COLO829 (cell line): ENCODE measurements at regions not wholly inside any gene's neighbourhood (a gene's known extent, or its start where the extent isn't known, plus 50 kb on each side); places are given as distances from the start of the nearest gene placed in this dataset.
A peak's percentile ranks its signal among the peaks of the same experiment; 100 is the strongest.

ENCODE experiments used
- DNase-seq: peaks from one replicate; pipeline ENCODE4 v3.0.0; 2012; ENCODE audit warnings: low spot score

DNA sequence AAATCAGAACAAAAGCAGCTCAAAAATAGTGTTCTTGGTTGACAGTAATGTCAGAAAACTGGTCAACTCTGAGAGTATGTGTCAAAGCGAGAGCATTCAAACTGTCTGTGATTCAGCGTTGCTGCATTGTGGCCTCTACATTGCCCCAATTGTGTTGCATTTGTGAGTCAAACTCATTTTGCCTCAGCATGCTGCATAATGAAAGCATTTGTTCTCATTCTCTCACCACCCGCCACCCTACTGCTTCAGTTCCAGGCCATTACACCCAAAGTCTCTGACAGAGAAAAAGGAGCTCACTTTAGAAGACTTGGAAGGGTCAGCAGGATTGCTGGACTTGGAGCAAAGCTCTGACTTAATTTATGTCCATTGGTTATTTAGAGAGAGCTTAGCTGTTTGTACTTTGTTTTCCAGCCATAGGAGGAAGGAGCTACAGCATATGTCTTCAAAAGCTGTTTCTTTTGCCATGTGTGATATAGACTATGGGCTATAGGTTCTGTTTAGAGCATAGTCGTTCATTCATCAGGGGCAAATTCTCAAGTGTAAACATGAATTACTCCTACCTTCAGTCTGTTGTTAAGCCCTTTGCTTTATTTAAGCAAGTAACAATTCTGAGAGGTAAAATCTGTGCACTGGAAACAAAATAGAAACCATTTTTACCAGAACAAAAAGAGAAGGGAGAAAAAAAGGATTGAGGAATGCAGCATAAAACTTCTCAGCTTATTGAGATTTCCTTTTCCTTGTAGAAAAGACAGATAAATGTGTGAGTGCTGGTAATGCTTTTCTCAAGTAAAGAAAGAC is 153.4 kb upstream of the ANK2 start:
- DNase-seq = peak; percentile 42

DNA sequence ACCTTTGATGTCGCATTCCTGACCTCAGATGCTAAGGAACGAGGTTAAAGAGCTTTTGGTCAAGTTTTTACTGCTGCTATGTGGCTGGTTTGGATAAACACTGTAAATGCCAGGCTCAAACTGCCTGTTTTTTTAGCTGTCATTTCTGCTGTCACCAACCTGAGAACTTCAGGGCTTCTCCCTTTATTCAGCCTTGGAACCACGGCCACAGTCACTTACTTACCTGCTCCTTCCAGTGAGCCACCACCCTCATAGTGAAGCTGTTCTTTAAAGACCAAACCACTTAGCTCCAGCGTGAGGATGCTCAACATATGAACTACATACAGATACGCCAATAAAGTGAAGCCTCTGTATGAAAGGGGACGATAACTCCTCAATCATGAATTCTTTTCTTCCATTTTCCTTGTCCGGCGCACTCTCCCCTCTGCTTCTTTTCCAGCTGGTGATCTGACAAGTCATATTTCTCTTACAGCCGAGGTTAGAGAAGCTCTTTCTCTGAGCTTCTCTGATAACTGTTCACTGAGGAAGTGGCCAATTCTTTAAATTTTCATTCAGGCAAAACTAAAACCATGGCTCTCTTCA is 152.8 kb upstream of the ANK2 start:
- DNase-seq = no peak

DNA sequence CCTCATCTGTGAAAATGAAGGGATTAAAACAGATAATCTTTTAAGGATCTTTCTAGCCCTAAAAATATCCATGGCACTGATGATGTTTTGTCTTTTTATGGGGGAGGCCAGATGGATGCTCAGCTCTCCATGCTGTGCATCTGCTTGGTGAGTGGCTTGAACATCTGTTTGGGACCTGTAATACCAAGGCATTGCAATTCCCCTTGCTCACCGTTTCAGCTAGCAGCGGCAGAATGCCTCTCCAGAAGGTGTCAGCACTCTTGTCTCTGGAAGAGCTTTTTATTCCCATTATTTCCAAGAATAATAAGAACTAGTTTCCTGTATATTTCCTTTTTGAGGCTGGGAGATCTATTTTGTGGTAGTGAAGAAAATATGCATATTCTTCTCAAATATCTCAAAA is 151.9 kb upstream of the ANK2 start:
- no peak for DNase-seq

- no peak for DNase-seq
Observed at GRCh38 chr4:112898357-112899141, 150.9 kb upstream of the ANK2 start.

DNA sequence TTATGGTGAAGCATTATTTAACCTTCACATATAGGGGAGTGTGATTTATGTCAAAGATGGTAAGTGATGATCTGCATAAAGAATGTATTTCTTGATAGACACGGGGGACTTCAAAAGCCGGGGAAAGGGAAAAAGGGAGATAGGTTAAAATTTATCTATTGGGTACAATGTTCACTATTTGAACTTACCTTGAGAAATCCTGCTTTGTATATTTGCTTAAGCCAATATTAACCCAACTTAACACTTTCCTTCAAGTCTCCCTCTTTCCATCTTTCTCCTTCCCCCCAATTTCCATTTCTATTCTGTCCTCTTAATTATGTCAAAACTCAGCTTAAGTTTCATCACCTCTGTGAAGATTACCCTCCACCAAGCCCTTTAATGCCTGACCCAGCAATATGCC is 149.0 kb upstream of the ANK2 start:
- no peak for DNase-seq

DNA sequence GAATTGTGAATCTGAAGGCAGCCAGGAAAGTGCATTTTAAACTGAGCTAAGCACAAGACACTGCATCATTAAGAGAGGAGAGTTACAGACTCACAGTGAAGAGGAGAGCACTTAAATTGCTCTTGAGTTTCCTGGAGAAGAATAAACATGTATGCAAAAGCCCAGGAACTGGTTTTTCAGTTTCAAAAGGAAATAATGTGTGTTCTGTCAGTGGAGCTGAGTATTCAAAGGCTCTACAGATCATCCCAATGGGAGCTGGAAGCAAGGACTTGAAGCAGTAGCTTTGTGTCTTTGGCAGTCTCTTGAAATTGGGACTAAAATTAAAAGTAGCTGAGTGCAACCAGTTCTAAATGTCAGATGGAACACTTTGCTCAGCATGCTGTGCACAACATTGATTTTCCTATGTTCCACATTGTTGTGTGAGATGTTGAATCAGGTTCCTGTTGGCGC is 147.5 kb upstream of the ANK2 start:
- no peak for DNase-seq

- DNase-seq = no peak
Observed at GRCh38 chr4:112905728-112906127, 143.7 kb upstream of the ANK2 start.

GRCh38 chr4:112908511-112908910 is 140.9 kb upstream of the ANK2 start:
- no peak for DNase-seq

DNA sequence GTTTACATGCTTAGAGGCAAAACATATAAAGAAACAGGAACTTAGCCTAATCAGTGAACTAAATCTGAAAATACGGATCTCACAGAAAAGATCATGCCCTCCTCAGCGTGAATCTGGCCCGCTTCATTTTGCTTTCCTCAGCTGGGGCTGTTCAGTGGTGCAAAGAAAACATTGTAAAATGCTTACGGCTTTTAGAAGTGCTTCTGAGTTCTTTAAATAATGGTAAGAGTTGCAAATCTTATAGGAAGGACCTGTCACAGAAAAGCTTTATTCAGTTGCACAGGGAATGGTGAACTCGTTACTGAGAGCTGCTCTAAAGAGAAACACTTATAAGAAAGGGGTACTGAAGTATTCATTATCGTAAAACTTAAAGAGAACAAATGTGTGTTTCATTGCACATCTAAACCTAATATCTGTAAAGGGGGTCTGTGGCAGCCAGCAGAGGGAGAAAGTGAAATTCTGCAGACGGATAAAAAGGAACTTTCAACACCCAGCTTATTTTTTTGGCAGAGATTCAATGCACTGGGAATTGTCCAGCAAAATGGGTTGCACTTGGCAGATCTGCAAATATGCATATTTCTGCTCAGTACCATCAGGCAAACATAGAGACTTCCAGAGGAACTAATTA is 139.2 kb upstream of the ANK2 start:
- DNase-seq = no peak

GRCh38 chr4:112916868-112917267 is 132.6 kb upstream of the ANK2 start:
- no peak for DNase-seq

GRCh38 chr4:112923516-112923915 is 125.9 kb upstream of the ANK2 start:
- DNase-seq = no peak

- DNase-seq = no peak
Observed at GRCh38 chr4:112926819-112927218, 122.6 kb upstream of the ANK2 start.

DNA sequence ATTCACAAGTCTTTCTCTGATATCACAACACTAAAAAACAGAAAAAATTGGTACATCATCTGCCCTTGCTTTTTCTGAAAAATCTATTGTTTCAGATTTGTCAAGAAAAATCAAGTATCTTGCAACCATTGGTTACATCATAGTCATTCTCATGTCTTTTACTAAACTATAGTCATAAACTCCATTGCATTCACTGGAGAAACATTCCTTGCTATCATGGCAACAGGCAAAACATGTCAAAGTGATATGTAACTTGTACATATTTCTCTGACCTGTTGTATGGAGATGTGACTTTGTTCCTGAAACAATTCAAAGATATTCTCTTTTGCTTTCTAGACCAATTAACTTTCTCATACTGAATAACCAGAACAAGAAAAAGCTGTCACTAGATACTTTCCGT is 121.9 kb upstream of the ANK2 start:
- no peak for DNase-seq

DNA sequence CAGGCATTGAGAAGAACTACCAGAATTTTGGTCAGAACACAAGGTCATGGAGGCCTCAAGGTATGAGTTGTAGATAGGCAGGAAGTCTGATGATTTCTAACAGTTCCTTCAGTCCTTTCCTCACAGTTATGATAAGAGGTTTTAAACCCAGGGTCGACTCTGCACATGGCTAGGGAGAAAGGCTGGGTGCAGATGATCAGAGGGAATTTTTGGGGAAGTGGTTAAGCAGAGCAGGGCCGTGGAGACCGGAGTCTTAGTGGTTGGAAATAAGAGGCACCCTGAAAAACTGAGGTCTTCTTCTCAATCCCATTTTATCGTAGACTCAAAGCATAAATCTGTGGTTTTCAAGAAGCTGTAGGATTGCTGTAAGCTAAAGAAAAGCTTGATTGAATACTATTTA is 118.5 kb upstream of the ANK2 start:
- no peak for DNase-seq

GRCh38 chr4:112933790-112934189 is 115.7 kb upstream of the ANK2 start:
- DNase-seq = no peak

DNA sequence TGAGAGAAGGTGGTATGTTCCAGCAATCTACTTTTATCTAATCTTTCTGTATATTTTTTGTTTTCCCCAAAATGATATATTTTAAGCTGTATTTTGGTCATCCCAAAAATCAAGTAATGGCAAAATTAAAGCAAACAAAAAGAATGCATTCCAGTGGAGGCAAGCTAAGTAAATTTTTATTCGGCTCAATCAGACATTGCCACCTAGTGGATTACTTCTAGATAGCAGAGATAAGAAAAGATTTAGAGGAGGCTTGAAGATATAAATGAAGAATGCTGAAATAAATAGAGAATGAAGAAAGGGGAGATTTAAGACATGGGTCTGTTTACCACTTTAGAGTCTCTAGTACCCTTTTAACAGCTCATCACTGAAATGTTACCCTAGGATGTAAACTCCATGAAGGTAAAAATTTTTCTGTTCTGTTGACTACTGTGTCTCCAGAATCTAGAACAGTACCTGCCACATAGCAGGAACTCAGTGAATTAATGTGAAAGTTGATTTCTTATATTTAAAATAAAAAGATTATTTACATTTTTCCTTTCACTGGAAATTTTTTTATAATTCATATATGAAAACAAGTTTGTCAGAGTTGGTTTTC is 110.9 kb upstream of the ANK2 start:
- DNase-seq = peak; percentile 70

DNA sequence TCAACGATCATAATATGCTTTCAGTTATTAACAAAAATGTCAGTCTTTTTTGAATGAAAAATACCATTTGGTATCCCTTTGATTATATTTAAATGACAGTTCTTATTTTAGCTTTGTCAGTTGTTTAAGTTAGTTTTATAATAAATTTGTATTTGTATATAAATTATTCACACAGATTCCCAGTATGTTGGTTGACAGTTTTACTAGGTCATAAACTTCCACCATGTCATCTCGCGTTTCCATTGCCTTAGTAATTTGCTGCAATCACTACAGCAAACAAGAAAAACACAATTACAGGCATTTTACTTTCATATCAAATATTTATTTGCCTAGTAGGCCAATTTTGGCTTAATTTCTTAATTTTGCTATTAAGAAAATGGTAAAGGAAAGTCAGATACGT is 109.6 kb upstream of the ANK2 start:
- DNase-seq = no peak

- DNase-seq = no peak
Observed at GRCh38 chr4:112940336-112940735, 109.1 kb upstream of the ANK2 start.

GRCh38 chr4:112942077-112942476 is 107.4 kb upstream of the ANK2 start:
- DNase-seq = no peak

DNA sequence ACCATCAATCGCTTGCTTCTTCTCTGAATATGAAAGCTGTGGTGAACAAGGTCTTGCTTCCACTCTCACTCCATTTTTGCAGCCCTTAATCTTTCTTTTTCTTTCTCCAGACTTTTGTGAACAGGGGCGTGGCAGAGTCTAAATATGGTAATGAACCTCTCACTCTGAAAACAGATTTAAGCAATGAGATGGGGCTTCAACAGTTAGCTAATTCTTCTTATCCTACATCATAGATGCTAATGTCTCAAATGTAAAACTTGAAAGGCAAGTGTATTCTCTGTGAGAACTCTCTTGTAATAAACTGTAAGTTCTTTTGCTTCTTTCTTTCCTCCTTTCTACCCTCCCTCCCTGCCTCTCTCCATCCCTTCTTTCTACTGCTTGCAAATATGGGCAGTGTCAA is 106.5 kb upstream of the ANK2 start:
- DNase-seq = no peak

- no peak for DNase-seq
Observed at GRCh38 chr4:112944006-112944405, 105.4 kb upstream of the ANK2 start.

DNA sequence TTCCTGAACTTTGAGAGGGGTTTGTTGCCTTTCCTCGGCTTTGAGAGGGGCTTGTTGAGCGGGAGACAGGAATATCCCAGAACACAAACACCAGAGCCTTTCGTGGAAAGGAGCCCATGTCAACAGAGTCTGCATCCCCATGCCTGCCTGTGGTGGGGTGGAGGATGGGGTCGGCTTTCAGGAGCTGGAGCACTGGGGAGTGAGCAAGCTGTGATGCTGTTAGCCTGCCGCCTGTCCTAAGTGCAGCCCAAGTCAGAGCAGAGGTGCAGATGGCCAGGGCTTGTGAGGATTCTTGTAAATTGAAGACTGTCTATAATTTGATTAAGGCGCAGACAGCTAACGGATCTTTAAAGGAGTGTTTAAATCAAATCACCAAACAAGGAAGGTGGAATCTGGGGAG is 103.3 kb upstream of the ANK2 start:
- no peak for DNase-seq
